Urothelium cell line (cell line): ENCODE measurements at regions not wholly inside any gene's neighbourhood (a gene's known extent, or its start where the extent isn't known, plus 50 kb on each side); places are given as distances from the start of the nearest gene placed in this dataset.

ENCODE experiments used
- DNase-seq: peaks from one replicate; pipeline ENCODE4 v3.0.0; 2011; ENCODE audit warnings: low spot score, mixed read lengths
- FAIRE-seq: peaks from 2 replicates; lab custom pipeline; 2011; peaks lifted over from hg19 to GRCh38; lab: Jason Lieb, UNC

DNA sequence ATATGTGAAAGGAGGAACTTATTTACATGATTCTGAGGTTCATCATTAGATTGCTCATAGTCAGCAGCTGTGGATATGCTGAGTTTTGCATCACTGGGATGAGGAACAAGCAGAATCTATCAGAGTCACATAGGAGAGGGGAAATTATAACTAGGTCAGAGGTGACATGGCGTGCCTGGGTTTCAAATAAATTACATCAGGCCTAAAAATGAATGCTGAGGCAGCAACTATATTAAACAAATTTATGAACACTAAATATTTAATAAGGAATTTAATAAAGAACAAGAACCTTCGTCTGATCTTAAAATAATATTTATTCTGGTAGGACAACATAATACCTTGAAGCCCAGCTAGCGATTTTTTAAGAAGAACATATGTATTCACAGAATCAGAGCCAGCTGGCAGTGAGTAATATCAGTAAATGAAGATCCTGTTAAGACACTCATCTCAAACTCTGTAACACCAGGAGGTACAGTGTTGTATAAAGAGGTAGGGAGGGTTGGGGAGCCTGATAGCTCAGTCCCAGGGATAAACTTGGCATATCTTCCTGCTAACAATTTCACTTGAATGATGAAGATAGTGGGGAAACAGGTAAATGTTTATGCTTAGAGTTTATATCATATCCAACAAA is 60.9 kb upstream of the HS3ST1 start:
- no peak for FAIRE-seq
- DNase-seq: no peak

DNA sequence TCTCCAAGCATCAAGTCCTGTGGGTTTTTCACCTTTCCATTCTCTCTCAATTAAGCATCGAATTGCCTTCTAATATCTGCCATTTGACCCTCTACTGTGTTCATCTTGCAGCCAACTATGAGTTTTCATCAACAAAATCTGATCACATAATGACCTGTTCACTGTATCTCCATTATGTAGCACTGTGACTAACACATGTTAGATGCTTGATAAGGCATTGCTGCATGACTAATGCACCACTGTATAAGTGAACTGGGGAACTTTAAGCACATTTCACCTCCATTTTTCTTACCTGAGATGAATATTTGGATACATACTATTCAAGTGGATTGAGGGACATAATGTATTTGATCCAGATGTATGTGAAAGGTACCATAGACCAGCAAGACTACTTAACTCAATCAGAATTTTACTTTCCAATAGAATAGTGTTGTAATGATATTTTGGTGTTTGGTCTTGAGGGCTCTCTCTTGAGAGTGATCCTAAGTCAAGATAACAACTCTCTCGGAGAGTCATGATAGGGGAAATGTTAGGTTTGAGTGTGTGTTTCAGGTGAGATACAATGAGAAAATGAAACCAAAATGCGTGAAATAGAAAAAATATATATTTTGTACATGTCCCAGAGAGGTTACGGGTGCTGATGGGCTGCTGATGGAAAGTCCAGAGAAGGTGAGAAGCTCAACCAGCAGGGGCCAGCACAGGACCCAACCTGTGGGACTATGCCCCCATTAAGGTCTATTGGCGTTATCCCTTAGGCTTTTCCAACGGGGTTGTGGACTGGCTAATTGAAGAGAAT is 60.2 kb upstream of the HS3ST1 start:
- no peak for FAIRE-seq
- DNase-seq: no peak

DNA sequence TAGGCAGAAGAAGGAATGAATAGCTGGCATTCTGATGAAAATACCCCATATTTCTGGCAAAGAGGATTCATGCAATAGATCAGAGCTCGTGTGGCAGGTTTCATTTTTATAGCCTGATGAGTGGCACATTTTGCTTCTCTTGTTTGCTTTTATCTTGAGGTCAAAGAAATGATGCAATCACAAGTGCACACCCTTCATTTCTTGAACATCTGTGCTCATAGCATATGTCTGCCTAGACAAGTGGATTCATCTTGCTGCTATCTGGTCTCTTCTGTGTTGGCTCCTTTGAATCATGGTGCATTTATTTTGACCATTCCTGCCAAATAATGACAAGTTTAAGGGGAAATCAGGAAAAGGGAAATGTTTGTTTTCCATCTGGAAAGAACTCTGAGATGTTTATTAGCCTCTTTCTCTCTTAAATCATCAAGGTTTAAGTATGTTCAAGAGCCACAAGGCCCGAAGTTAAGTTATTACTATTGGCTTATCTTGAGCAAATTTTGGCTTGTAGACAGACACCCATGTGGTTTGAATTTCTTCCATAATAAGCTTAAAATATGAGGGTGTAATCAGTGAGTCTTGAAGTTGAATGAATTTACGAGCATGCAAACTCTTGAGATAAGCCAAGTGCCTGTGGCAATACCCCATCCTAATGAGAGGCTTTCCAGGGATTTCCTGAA is 59.3 kb upstream of the HS3ST1 start:
- FAIRE-seq: no peak
- DNase-seq: no peak

DNA sequence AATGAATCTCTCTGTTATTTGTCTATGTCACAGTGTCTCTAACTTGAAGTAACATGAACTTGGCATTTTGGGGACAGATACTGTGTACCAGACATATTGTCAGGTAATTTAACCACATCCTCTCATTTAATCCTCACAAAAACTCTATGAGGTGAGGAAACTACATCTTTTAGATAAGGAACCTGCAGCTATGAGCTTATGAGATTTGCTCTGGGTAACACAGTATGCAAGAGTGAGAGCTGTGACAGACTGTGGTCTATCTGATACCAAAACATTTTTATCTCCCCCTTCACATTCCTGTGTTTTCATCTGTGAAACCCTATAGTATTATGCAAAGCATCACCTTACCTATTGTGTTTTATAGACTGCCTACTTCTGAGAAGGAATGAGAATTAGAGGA is 58.4 kb upstream of the HS3ST1 start:
- FAIRE-seq: no peak
- DNase-seq: no peak

DNA sequence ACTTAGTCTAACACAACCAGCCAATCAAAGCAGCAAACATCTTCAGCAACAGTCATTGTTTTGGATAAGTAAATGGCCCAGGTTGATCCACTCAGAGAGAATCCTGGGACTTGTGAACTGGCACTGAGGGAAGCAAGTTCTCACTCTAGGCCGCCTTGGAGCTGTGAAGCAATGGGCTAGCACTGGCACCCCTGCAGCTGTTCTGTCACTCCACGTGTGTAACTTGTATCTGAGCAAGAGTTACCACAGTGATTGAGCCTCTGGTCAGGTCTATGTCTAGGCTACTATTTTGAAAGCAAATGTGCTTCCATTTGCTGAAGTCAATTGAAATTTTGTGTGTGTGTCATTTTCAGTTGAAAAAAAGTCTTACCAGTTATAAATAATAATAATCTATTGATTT is 57.2 kb upstream of the HS3ST1 start:
- DNase-seq: no peak
- FAIRE-seq: no peak

DNA sequence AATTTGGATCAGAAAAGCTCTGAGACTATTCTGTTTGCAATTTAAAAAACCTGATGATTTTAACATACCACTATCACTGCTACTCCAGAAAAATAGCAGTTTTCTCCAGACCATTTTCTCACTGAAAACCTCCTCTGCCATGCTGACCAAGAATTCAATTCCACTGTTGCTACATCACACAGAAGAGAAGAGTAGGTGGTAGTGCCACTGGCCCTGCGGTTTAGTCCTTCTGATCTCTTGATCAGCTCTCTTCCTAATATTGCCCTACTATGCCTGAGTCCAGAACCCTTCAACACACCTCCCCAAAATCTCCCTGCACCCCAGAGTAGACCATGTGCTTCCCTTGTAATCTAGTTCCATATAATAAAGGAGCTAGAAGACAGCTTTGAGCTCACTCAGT is 55.8 kb upstream of the HS3ST1 start:
- DNase-seq: no peak

DNA sequence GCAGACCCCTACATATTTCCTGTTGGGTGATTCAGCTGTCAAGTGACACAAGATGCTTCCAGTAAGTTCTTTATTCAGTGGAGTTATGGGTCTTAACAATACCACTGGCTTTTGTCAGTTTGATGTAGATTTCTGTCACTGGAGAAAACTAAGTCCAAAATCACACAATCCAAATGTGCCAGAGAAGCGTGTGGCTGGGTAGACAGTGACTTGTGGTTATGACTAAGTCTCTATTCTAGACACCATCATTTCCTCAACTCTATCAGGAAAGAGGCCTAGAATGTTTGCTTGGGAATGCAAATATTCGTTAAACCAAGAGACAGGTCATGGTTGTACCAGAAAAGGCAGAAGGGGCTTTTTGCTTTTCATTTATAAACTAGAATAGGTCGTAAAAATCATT is 54.4 kb upstream of the HS3ST1 start:
- FAIRE-seq: no peak
- peak; percentile 18 for DNase-seq

More for the DNA sequence above, 55.8 kb upstream of the HS3ST1 start:
- no peak for FAIRE-seq

DNA sequence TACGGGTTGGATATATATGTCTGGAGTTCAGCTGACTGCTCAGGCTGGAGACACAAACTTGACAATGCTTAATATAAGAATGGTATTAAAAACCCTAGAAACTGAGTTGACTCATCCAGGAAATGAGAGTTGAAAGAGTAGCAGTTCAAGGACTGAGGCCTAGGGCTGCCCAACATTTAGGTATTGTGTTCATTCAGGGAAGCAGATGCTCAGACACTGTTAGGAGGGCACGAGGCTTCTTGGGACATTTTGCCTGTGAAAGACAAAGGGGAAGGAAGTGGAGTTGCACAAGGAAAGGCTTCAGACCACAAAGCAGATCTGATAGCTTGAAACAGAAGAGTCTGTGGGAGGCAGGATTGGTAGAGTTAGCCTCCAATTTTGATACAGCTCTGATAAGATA is 52.0 kb upstream of the HS3ST1 start:
- FAIRE-seq (no peak), DNase-seq (no peak)
